ENCODE measurements at regions not wholly inside any gene's neighbourhood (a gene's known extent, or its start where the extent isn't known, plus 50 kb on each side); places are given as distances from the start of the nearest gene placed in this dataset.

GRCh38 chr17:71383091-71383490 is 737.7 kb upstream of the SOX9 start:
- TF ChIP-seq CTCF (IDR thresholded peaks at IDR 0.05; ENCODE audit: insufficient read depth, low read length, poor library complexity, severe bottlenecking) = no peak
- TF ChIP-seq EZH2phosphoT487 (conservative IDR thresholded peaks at IDR 0.05; ENCODE audit: low read length) = no peak
